ENCODE measurements at regions not wholly inside any gene's neighbourhood (a gene's known extent, or its start where the extent isn't known, plus 50 kb on each side); places are given as distances from the start of the nearest gene placed in this dataset.

DNA sequence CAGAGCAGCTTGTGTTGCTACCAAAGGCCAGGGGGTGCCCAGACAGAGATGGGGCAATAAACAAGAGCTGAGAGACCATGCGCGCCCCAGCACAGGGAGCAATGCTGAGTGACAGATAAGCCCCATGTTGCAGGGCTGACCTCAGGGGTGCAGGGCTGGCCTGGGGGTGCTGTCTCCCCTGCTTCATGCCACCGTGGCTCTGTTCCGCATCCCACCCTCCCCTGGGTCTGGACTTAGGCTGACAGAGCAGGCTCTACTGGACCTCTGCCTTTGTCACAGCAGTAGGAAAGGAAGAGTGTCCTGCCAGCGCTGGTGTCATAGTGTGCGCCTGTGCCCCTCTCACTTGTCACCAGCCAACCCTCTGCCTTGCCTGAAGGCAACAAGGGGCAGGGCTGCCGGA, 67.4 kb upstream of the IQSEC1 start:
- Histone ChIP-seq H3K4me3 (no peak overlapping the region), H3K27ac (ENCODE audit: low read depth) (no peak overlapping the region), H3K9me2 (ENCODE audit: insufficient read depth) (no peaks in the 10 kb centered on the region), H3F3A (replicated peaks; ENCODE audit: low read depth) (no peaks in the 10 kb centered on the region), H4K20me1 (replicated peaks; ENCODE audit: insufficient read depth) (peaks cover 3% of the 10 kb centered on the region; the same call in 1 of the 2 replicates), H3K4me1 (ENCODE audit: insufficient read depth) (no peaks in the 10 kb centered on the region), H2AFZ (no peak overlapping the region), H3K36me3 (ENCODE audit: insufficient read depth) (no peaks in the 10 kb centered on the region), H3K79me2 (replicated peaks; ENCODE audit: insufficient read depth) (no peaks in the 10 kb centered on the region), H3K27me3 (ENCODE audit: insufficient read depth) (no peaks in the 10 kb centered on the region), H3K4me2 (no peak overlapping the region)
- TF ChIP-seq ZNF331 (CRISPR knock-in tag; IDR thresholded peaks at IDR 0.05; ENCODE audit: low read depth): no peak
- no peak for TF ChIP-seq CREB1 (CRISPR knock-in tag; IDR thresholded peaks at IDR 0.05; ENCODE audit: low read depth)
- TF ChIP-seq ZNF114 (CRISPR knock-in tag; IDR thresholded peaks at IDR 0.05): no peak
- TF ChIP-seq EZH2phosphoT487 (IDR thresholded peaks at IDR 0.05; ENCODE audit: unreplicated experiment): no peak
- TF ChIP-seq REST (IDR thresholded peaks at IDR 0.05; ENCODE audit: unreplicated experiment): no peak
- TF ChIP-seq STAT1 (IDR thresholded peaks at IDR 0.05; ENCODE audit: unreplicated experiment): no peak
- TF ChIP-seq, protein P1, sequence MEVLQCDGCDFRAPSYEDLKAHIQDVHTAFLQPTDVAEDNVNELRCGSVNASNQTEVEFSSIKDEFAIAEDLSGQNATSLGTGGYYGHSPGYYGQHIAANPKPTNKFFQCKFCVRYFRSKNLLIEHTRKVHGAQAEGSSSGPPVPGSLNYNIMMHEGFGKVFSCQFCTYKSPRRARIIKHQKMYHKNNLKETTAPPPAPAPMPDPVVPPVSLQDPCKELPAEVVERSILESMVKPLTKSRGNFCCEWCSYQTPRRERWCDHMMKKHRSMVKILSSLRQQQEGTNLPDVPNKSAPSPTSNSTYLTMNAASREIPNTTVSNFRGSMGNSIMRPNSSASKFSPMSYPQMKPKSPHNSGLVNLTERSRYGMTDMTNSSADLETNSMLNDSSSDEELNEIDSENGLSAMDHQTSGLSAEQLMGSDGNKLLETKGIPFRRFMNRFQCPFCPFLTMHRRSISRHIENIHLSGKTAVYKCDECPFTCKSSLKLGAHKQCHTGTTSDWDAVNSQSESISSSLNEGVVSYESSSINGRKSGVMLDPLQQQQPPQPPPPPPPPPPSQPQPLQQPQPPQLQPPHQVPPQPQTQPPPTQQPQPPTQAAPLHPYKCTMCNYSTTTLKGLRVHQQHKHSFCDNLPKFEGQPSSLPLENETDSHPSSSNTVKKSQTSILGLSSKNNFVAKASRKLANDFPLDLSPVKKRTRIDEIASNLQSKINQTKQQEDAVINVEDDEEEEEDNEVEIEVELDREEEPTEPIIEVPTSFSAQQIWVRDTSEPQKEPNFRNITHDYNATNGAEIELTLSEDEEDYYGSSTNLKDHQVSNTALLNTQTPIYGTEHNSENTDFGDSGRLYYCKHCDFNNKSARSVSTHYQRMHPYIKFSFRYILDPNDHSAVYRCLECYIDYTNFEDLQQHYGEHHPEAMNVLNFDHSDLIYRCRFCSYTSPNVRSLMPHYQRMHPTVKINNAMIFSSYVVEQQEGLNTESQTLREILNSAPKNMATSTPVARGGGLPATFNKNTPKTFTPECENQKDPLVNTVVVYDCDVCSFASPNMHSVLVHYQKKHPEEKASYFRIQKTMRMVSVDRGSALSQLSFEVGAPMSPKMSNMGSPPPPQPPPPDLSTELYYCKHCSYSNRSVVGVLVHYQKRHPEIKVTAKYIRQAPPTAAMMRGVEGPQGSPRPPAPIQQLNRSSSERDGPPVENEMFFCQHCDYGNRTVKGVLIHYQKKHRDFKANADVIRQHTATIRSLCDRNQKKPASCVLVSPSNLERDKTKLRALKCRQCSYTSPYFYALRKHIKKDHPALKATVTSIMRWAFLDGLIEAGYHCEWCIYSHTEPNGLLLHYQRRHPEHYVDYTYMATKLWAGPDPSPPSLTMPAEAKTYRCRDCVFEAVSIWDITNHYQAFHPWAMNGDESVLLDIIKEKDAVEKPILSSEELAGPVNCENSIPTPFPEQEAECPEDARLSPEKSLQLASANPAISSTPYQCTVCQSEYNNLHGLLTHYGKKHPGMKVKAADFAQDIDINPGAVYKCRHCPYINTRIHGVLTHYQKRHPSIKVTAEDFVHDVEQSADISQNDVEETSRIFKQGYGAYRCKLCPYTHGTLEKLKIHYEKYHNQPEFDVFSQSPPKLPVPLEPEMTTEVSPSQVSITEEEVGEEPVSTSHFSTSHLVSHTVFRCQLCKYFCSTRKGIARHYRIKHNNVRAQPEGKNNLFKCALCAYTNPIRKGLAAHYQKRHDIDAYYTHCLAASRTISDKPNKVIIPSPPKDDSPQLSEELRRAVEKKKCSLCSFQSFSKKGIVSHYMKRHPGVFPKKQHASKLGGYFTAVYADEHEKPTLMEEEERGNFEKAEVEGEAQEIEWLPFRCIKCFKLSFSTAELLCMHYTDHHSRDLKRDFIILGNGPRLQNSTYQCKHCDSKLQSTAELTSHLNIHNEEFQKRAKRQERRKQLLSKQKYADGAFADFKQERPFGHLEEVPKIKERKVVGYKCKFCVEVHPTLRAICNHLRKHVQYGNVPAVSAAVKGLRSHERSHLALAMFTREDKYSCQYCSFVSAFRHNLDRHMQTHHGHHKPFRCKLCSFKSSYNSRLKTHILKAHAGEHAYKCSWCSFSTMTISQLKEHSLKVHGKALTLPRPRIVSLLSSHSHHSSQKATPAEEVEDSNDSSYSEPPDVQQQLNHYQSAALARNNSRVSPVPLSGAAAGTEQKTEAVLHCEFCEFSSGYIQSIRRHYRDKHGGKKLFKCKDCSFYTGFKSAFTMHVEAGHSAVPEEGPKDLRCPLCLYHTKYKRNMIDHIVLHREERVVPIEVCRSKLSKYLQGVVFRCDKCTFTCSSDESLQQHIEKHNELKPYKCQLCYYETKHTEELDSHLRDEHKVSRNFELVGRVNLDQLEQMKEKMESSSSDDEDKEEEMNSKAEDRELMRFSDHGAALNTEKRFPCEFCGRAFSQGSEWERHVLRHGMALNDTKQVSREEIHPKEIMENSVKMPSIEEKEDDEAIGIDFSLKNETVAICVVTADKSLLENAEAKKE (CRISPR knock-in tag; IDR thresholded peaks at IDR 0.05): no peak
- no peak for TF ChIP-seq EZH2 (IDR thresholded peaks at IDR 0.05; ENCODE audit: low read depth, unreplicated experiment)
- no peak for TF ChIP-seq JUNB (IDR thresholded peaks at IDR 0.05; ENCODE audit: unreplicated experiment)
- TF ChIP-seq NANOG (IDR thresholded peaks at IDR 0.05; ENCODE audit: borderline replicate concordance): no peak
- TF ChIP-seq, protein P2, sequence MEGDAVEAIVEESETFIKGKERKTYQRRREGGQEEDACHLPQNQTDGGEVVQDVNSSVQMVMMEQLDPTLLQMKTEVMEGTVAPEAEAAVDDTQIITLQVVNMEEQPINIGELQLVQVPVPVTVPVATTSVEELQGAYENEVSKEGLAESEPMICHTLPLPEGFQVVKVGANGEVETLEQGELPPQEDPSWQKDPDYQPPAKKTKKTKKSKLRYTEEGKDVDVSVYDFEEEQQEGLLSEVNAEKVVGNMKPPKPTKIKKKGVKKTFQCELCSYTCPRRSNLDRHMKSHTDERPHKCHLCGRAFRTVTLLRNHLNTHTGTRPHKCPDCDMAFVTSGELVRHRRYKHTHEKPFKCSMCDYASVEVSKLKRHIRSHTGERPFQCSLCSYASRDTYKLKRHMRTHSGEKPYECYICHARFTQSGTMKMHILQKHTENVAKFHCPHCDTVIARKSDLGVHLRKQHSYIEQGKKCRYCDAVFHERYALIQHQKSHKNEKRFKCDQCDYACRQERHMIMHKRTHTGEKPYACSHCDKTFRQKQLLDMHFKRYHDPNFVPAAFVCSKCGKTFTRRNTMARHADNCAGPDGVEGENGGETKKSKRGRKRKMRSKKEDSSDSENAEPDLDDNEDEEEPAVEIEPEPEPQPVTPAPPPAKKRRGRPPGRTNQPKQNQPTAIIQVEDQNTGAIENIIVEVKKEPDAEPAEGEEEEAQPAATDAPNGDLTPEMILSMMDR (conservative IDR thresholded peaks at IDR 0.05; ENCODE audit: low read depth in 2 of 2): no peak
- TF ChIP-seq POLR2AphosphoS5 (IDR thresholded peaks at IDR 0.05; ENCODE audit: low read depth): no peak
- Mint-ChIP-seq H3K36me3 (ENCODE audit: low read depth) (no peaks in the 10 kb centered on the region), H3K4me3 (no peak overlapping the region), H3K27ac (no peak overlapping the region), H3K9me3 (no peaks in the 10 kb centered on the region), H3K27me3 (ENCODE audit: insufficient read depth, low read depth, poor library complexity) (peaks cover 14% of the 10 kb centered on the region), H3K4me1 (peaks cover 14% of the 10 kb centered on the region)
- no peak for ATAC-seq
- no peak for DNase-seq (ENCODE audit: low spot score)
